GM12878 (cell line): ENCODE measurements at regions not wholly inside any gene's neighbourhood (a gene's known extent, or its start where the extent isn't known, plus 50 kb on each side); places are given as distances from the start of the nearest gene placed in this dataset.

Experiments
- ATAC-seq: fragments of 200-7000 bp; cut with Tn5 transposase; 3 replicates; pipeline ENCODE4 v1.9.1; 2020; ENCODE audit warnings: mild to moderate bottlenecking, moderate library complexity
- BruUV-seq: library from RNA; stranded (reverse); fragments of 400-500 nt; replicated peaks from 2 replicates; lab custom pipeline; 2021; lab: Mats Ljungman, UMichigan
- CTCF ChIA-PET: fragments of 300-600 bp; sonication (Branson Sonifier 250); formaldehyde crosslinking; extraction: SDS; loops from one replicate; lab custom pipeline; 2021; ENCODE audit warnings: inconsistent platforms; lab: Yijun Ruan, JAX
- POLR2A ChIA-PET: fragments of 350-600 bp; formaldehyde crosslinking; extraction: SDS; loops from one replicate; lab custom pipeline; 2021; ENCODE audit warnings: inconsistent platforms; lab: Charles Lee
- RAD21 ChIA-PET: fragments of 300-600 bp; sonication (Branson Sonifier 250); formaldehyde crosslinking; loops from one replicate; lab custom pipeline; 2023; ENCODE audit warnings: antibody characterized with exemption; ENCODE audit not compliant: unreplicated experiment; lab: Charles Lee
- SMC1A ChIA-PET: fragments of 300-600 bp; sonication (Branson Sonifier 250); formaldehyde crosslinking; loops from one replicate; lab custom pipeline; 2023; ENCODE audit not compliant: unreplicated experiment, uncharacterized antibody; lab: Charles Lee
- DNase-seq: peaks from one replicate; pipeline ENCODE4 v3.0.0-alpha.2; 2011; ENCODE audit warnings: low read depth, low spot score
- FAIRE-seq: peaks from 3 replicates; lab custom pipeline; 2011; peaks lifted over from hg19 to GRCh38; lab: Jason Lieb, UNC
- H2AFZ ChIP-seq: 2 replicates; pipeline ENCODE4 v1.6.0; 2011; ENCODE audit warnings: low read depth, low read length, control low read depth; ENCODE audit not compliant: control insufficient read depth
- H3K27ac ChIP-seq: 2 replicates; pipeline ENCODE4 v1.5.1; 2011; ENCODE audit warnings: control low read depth; ENCODE audit not compliant: control insufficient read depth, insufficient read depth
- H3K27me3 ChIP-seq, 2 experiments: replicated peaks in 1 of 2; 2 replicates each; pipeline versions ENCODE4 v1.6.0 to v1.6.1; 2011; ENCODE audit warnings: low read length in 1 of 2; ENCODE audit not compliant: control insufficient read depth in 2 of 2, insufficient read depth in 2 of 2
- H3K36me3 ChIP-seq, 2 experiments: 2 replicates each; pipeline ENCODE4 v1.5.1; 2011; ENCODE audit warnings: low read length in 1 of 2; ENCODE audit not compliant: control insufficient read depth in 2 of 2, insufficient read depth in 2 of 2
- H3K4me1 ChIP-seq: 2 replicates; pipeline ENCODE4 v1.6.1; 2011; ENCODE audit warnings: mild to moderate bottlenecking, low read length, moderate library complexity, mixed read lengths; ENCODE audit not compliant: control insufficient read depth, insufficient read depth
- H3K4me2 ChIP-seq: 2 replicates; pipeline ENCODE4 v1.6.0; 2011; ENCODE audit warnings: control low read depth; ENCODE audit not compliant: control insufficient read depth, insufficient read depth
- H3K4me3 ChIP-seq: fragments of 200-600 bp; sonication (generic); 2 replicates; pipeline ENCODE4 v1.5.1; 2016
- H3K79me2 ChIP-seq: 2 replicates; pipeline ENCODE4 v1.6.0; 2011; ENCODE audit warnings: low read length; ENCODE audit not compliant: control insufficient read depth, insufficient read depth
- H3K9ac ChIP-seq: 2 replicates; pipeline ENCODE4 v1.8.0; 2011; ENCODE audit warnings: low read length, control low read depth, mixed read lengths; ENCODE audit not compliant: control insufficient read depth, insufficient read depth
- H3K9me3 ChIP-seq: replicated peaks from 3 replicates; pipeline ENCODE4 v1.5.1; 2011; ENCODE audit warnings: mild to moderate bottlenecking, low read length; ENCODE audit not compliant: control insufficient read depth, insufficient read depth
- H4K20me1 ChIP-seq: 2 replicates; pipeline ENCODE4 v1.6.0; 2011; ENCODE audit not compliant: control insufficient read depth, insufficient read depth
- CBX5 ChIP-seq: sonication (generic); IDR thresholded peaks from 2 replicates; pipeline ENCODE4 v1.6.1; 2016; ENCODE audit warnings: low read depth, moderate library complexity, mild to moderate bottlenecking, inconsistent platforms
- FOXM1 ChIP-seq: IDR thresholded peaks from 2 replicates; pipeline ENCODE4 v1.6.1; 2012; ENCODE audit warnings: low read depth, mild to moderate bottlenecking, inconsistent platforms, low read length, moderate library complexity
- STAT3 ChIP-seq: IDR thresholded peaks from 2 replicates; pipeline ENCODE4 v1.6.1; 2011; ENCODE audit warnings: low read depth, low read length, improper control_type of control experiment
- ZNF24 ChIP-seq: fragments of 450-650 bp; IDR thresholded peaks from 2 replicates; pipeline ENCODE4 v1.6.1; 2017; ENCODE audit warnings: antibody characterized with exemption, mild to moderate bottlenecking
- WGBS: methylation state at CpG from one replicate; pipeline ENCODE4 v1.1.6; 2016; ENCODE audit warnings: low lambda C conversion rate; ENCODE audit not compliant: insufficient replicate concordance, insufficient coverage; ENCODE audit errors: missing lambda C conversion rate; 5-methylcytosine and 5-hydroxymethylcytosine counted together
- in situ Hi-C: fragments of 300-500 bp; cut with MboI; formaldehyde crosslinking; loops from 9 replicates; pipeline ENCODE4 v1.14.3; 2018; ENCODE audit warnings: mixed read lengths
- intact Hi-C: fragments of 100-400 bp; cut with micrococcal nuclease; formaldehyde crosslinking; loops from one replicate; pipeline ENCODE4 v1.14.2; 2022; ENCODE audit not compliant: unreplicated experiment
- TF ChIP-seq, protein P1 (sequence below): fragments of 450-650 bp; IDR thresholded peaks from 2 replicates; pipeline ENCODE4 v1.6.1; 2017; ENCODE audit warnings: mild to moderate bottlenecking, moderate library complexity
- TF ChIP-seq, protein P2 (sequence below): IDR thresholded peaks from 2 replicates; pipeline ENCODE4 v1.6.1; 2012; ENCODE audit warnings: low read depth, low read length, improper control_type of control experiment

GRCh38 chr3:124373524-124373923 is 356.7 kb upstream of the UMPS start (continued):
- TF ChIP-seq FOXM1: peak; percentile 96
- TF ChIP-seq STAT3: no peak

DNA sequence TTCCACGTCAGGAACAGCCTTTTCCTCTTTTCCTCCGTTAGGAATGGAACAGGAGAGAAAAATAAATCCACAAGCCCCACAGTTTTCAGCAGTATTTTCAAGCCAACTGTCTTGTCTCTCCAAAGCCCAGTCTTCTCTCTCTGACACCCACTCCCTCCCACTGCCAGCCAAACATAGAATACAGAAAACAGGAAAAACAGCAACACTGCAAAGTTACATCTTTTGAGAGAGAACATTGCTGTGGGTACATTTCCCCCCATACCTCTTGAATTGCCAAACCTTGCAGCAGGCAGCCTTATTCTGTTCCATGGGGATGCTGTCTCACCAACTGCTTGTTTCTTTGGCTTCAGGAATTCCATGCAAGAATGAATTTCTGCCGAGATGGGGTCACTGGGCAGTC is 355.7 kb upstream of the UMPS start:
- ChIA-PET CTCF (no interaction called here), POLR2A (no interaction called here), RAD21 (no interaction called here), SMC1A (no interaction called here)
- DNase-seq (no peak), FAIRE-seq (no peak), ATAC-seq (no peak)
- no TSS peak for BruUV-seq
- no peaks in the 10 kb centered on the region for H3K27me3 ChIP-seq
- H3K9me3 ChIP-seq: no peaks in the 10 kb centered on the region; the same call in 1 of the 3 replicates
- 2% methylated on average over 3 of the region's 3 CpGs for WGBS
- no peak overlapping the region for H3K4me3 ChIP-seq
- no peak overlapping the region for H3K27ac ChIP-seq
- intact Hi-C loops (no loop called here), in situ Hi-C loops (no loop called here)
- H3K36me3 ChIP-seq: no peaks in the 10 kb centered on the region
- H4K20me1 ChIP-seq: no peaks in the 10 kb centered on the region
- H3K9ac ChIP-seq: no peak overlapping the region
- H2AFZ ChIP-seq: peak overlapping the region; percentile 15; the same call in 1 of the 2 replicates
- TF ChIP-seq CBX5 (no peak), ZNF24 (no peak)
- TF ChIP-seq, protein P1, sequence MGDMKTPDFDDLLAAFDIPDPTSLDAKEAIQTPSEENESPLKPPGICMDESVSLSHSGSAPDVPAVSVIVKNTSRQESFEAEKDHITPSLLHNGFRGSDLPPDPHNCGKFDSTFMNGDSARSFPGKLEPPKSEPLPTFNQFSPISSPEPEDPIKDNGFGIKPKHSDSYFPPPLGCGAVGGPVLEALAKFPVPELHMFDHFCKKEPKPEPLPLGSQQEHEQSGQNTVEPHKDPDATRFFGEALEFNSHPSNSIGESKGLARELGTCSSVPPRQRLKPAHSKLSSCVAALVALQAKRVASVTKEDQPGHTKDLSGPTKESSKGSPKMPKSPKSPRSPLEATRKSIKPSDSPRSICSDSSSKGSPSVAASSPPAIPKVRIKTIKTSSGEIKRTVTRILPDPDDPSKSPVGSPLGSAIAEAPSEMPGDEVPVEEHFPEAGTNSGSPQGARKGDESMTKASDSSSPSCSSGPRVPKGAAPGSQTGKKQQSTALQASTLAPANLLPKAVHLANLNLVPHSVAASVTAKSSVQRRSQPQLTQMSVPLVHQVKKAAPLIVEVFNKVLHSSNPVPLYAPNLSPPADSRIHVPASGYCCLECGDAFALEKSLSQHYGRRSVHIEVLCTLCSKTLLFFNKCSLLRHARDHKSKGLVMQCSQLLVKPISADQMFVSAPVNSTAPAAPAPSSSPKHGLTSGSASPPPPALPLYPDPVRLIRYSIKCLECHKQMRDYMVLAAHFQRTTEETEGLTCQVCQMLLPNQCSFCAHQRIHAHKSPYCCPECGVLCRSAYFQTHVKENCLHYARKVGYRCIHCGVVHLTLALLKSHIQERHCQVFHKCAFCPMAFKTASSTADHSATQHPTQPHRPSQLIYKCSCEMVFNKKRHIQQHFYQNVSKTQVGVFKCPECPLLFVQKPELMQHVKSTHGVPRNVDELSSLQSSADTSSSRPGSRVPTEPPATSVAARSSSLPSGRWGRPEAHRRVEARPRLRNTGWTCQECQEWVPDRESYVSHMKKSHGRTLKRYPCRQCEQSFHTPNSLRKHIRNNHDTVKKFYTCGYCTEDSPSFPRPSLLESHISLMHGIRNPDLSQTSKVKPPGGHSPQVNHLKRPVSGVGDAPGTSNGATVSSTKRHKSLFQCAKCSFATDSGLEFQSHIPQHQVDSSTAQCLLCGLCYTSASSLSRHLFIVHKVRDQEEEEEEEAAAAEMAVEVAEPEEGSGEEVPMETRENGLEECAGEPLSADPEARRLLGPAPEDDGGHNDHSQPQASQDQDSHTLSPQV: no peak
- TF ChIP-seq, protein P2, sequence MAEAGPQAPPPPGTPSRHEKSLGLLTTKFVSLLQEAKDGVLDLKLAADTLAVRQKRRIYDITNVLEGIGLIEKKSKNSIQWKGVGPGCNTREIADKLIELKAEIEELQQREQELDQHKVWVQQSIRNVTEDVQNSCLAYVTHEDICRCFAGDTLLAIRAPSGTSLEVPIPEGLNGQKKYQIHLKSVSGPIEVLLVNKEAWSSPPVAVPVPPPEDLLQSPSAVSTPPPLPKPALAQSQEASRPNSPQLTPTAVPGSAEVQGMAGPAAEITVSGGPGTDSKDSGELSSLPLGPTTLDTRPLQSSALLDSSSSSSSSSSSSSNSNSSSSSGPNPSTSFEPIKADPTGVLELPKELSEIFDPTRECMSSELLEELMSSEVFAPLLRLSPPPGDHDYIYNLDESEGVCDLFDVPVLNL: no peak
- no peaks in the 10 kb centered on the region for H3K4me1 ChIP-seq
- H3K4me2 ChIP-seq: no peak overlapping the region
- H3K79me2 ChIP-seq: no peaks in the 10 kb centered on the region
